CD4-positive, alpha-beta T cell (primary cell): ENCODE measurements at regions not wholly inside any gene's neighbourhood (a gene's known extent, or its start where the extent isn't known, plus 50 kb on each side); places are given as distances from the start of the nearest gene placed in this dataset.

Experiments
- ATAC-seq: fragments of 200-7000 bp; cut with Tn5 transposase; one replicate; pipeline ENCODE4 v1.10.0; 2022; ENCODE audit warnings: mild to moderate bottlenecking; ENCODE audit not compliant: poor library complexity
- CTCF ChIA-PET: fragments of 350-600 bp; sonication (Branson Sonifier 250); formaldehyde crosslinking; loops from one replicate; lab custom pipeline; 2021; ENCODE audit warnings: antibody characterized with exemption, inconsistent platforms; lab: Charles Lee
- POLR2A ChIA-PET: fragments of 350-600 bp; sonication (Branson Sonifier 250); formaldehyde crosslinking; loops from one replicate; lab custom pipeline; 2021; ENCODE audit warnings: antibody characterized with exemption, inconsistent platforms; lab: Charles Lee
- DNase-seq, 14 experiments: peaks; one replicate each; pipeline ENCODE4 v3.0.0-alpha.2; 2013 to 2020; ENCODE audit warnings: mixed read lengths in 2 of 14
- H3K27ac ChIP-seq, 2 donors: one replicate each; pipeline versions ENCODE4 v1.5.1 to v1.7.0; 2013; ENCODE audit warnings: low read length in 2 of 2, low read depth in 1 of 2, mild to moderate bottlenecking in 1 of 2
- H3K27me3 ChIP-seq, 2 experiments: 1 replicate in 1 of 2; 2 replicates in 1 of 2; pipeline versions ENCODE4 v1.6.1 to v1.7.0; 2013; ENCODE audit warnings: low read length in 2 of 2, control low read depth in 1 of 2, mild to moderate bottlenecking in 1 of 2, moderate library complexity in 1 of 2; ENCODE audit not compliant: insufficient read depth in 2 of 2, control insufficient read depth in 1 of 2
- H3K36me3 ChIP-seq: one replicate; pipeline ENCODE4 v1.6.1; 2013; ENCODE audit warnings: low read length, control low read depth; ENCODE audit not compliant: insufficient read depth
- H3K4me1 ChIP-seq: one replicate; pipeline ENCODE4 v1.6.1; 2013; ENCODE audit warnings: low read length, control low read depth; ENCODE audit not compliant: insufficient read depth
- H3K4me3 ChIP-seq: one replicate; pipeline ENCODE4 v1.5.1; 2013; ENCODE audit warnings: mild to moderate bottlenecking, low read length, moderate library complexity
- H3K9me3 ChIP-seq, 2 experiments: 1 replicate in 1 of 2; 2 replicates in 1 of 2; pipeline versions ENCODE4 v1.6.1 to v1.7.0; 2013; ENCODE audit warnings: low read length in 2 of 2, mild to moderate bottlenecking in 2 of 2, control low read depth in 1 of 2, moderate library complexity in 1 of 2; ENCODE audit not compliant: control insufficient read depth in 1 of 2, insufficient read depth in 1 of 2
- H3K27ac Mint-ChIP-seq: one replicate; pipeline ENCODE4 v1.8.0; 2020; ENCODE audit warnings: mixed read lengths
- H3K27me3 Mint-ChIP-seq: one replicate; pipeline ENCODE4 v1.8.0; 2021; ENCODE audit warnings: mixed read lengths
- H3K36me3 Mint-ChIP-seq: one replicate; pipeline ENCODE4 v1.8.0; 2021; ENCODE audit warnings: low read depth, mixed read lengths
- H3K4me1 Mint-ChIP-seq: one replicate; pipeline ENCODE4 v1.8.0; 2021; ENCODE audit warnings: low read depth, mixed read lengths
- H3K4me3 Mint-ChIP-seq: one replicate; pipeline ENCODE4 v1.8.0; 2020; ENCODE audit warnings: mild to moderate bottlenecking, mixed read lengths
- H3K9me3 Mint-ChIP-seq: one replicate; pipeline ENCODE4 v1.8.0; 2020; ENCODE audit warnings: mixed read lengths
- intact Hi-C, 2 experiments: fragments of 100-400 bp; cut with DNase I in 1 of 2; cut with micrococcal nuclease in 1 of 2; formaldehyde crosslinking; loops; one replicate each; pipeline versions ENCODE4 v1.15.1 to v1.9.0; 2023 to 2025; cut with DNase I, micrococcal nuclease
- TF ChIP-seq, protein P1 (sequence below): fragments of 200-600 bp; IDR thresholded peaks from one replicate; pipeline ENCODE4 v1.8.0; 2022; ENCODE audit warnings: antibody characterized with exemption, mild to moderate bottlenecking

DNA sequence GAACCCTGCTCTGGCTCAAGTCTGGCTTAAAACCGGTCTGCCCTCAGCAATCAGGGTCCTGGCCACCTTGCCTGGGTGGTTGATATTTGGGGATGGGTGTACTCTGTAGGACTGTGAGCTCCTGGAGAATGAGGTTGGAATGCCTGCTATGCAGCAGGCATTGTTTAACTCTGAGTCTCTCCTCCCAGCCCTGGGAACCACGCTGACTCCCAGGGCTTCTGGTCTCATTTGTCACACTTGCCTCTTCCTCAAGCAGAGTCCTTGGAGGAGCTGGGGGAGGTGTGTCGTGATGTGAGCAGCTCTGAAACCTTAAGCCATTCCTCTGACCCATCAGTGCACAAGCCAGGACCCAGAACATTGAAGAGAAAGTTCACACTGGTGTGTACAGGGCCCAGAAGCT lies 340.1 kb downstream of the MN1 start:
- H3K9me3 ChIP-seq, result peaks cover 0 to 13% of the 10 kb centered on the region in 2 experiments
- no peaks in the 10 kb centered on the region for H3K36me3 ChIP-seq
- H3K27ac Mint-ChIP-seq, result no peak overlapping the region
- no peak overlapping the region for H3K4me3 ChIP-seq
- TF ChIP-seq, protein P1, sequence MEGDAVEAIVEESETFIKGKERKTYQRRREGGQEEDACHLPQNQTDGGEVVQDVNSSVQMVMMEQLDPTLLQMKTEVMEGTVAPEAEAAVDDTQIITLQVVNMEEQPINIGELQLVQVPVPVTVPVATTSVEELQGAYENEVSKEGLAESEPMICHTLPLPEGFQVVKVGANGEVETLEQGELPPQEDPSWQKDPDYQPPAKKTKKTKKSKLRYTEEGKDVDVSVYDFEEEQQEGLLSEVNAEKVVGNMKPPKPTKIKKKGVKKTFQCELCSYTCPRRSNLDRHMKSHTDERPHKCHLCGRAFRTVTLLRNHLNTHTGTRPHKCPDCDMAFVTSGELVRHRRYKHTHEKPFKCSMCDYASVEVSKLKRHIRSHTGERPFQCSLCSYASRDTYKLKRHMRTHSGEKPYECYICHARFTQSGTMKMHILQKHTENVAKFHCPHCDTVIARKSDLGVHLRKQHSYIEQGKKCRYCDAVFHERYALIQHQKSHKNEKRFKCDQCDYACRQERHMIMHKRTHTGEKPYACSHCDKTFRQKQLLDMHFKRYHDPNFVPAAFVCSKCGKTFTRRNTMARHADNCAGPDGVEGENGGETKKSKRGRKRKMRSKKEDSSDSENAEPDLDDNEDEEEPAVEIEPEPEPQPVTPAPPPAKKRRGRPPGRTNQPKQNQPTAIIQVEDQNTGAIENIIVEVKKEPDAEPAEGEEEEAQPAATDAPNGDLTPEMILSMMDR, result no peak
- H3K36me3 Mint-ChIP-seq, result no peaks in the 10 kb centered on the region
- no peaks in the 10 kb centered on the region for H3K4me1 ChIP-seq
- intact Hi-C loops, result no loop called here
- H3K4me1 Mint-ChIP-seq, result no peaks in the 10 kb centered on the region
- H3K9me3 Mint-ChIP-seq, result no peaks in the 10 kb centered on the region
- H3K4me3 Mint-ChIP-seq, result no peak overlapping the region
- H3K27me3 Mint-ChIP-seq, result peaks cover 12% of the 10 kb centered on the region
- no peak for DNase-seq
- ATAC-seq, result no peak
- no peaks in the 10 kb centered on the region for H3K27me3 ChIP-seq
- no peak overlapping the region for H3K27ac ChIP-seq
- ChIA-PET CTCF (no interaction called here), POLR2A (no interaction called here)

DNA sequence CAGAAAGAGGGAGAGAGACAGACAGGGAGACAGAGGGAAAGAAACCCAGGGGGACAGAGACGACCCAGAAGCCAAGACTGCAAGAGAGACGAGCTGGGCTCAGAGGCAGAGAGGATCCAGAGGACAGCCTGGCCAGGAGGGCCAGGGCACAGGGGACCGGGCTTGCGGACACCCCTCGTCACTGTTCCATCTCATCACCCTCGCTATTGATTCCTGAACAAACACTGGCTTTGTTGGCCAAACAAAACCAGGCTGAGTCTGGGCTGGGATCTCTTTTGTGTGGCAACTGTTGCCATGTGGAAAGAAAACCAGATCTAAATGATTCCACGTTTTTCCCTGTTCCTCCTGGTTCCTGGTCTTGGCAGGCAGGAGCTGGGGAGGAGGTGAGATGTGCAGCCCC lies 339.4 kb downstream of the MN1 start:
- Histone ChIP-seq H3K27ac (no peak overlapping the region), H3K27me3 (no peaks in the 10 kb centered on the region), H3K9me3 (peaks cover 0 to 13% of the 10 kb centered on the region in 2 experiments), H3K4me3 (no peak overlapping the region), H3K36me3 (no peaks in the 10 kb centered on the region), H3K4me1 (no peaks in the 10 kb centered on the region)
- CTCF ChIA-PET, result no interaction called here
- Mint-ChIP-seq H3K4me1 (no peaks in the 10 kb centered on the region), H3K27me3 (peaks cover 12% of the 10 kb centered on the region), H3K27ac (no peak overlapping the region), H3K4me3 (no peak overlapping the region), H3K36me3 (no peaks in the 10 kb centered on the region), H3K9me3 (no peaks in the 10 kb centered on the region)
- TF ChIP-seq, protein P1, result no peak
- no peak for DNase-seq
- POLR2A ChIA-PET, result no interaction called here
- intact Hi-C loops, result no loop called here
- no peak for ATAC-seq

DNA sequence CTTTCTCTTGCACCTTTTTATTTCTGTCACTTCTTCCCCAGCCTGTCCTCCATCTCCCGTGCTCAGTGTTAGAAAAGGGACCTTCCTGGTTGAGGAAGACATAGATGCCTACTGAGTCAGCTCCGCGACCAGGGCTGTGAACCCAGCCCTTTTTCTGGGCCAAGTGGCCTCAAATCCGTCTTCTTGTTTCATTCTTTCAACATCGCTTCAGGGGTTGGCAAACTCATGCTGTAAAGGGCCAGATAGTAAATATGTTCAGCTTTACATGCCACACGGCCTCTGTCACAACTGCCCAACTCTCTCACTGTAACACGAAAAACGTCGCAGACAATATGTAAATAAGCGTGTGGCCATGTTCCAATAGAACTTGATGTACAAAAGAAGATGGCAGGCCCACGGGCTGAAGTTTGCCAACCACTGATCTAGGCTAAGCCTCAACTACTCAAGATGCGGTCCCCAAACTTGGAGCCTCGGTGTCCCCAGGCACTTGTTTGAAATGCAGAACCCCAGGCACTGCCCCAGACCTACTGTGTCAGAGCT lies 338.4 kb downstream of the MN1 start:
- H3K27me3 ChIP-seq, result no peaks in the 10 kb centered on the region
- Mint-ChIP-seq H3K4me1 (no peaks in the 10 kb centered on the region), H3K4me3 (no peak overlapping the region), H3K36me3 (no peaks in the 10 kb centered on the region), H3K27ac (no peak overlapping the region), H3K27me3 (peaks cover 12% of the 10 kb centered on the region), H3K9me3 (no peaks in the 10 kb centered on the region)
- intact Hi-C loops, result no loop called here
- DNase-seq, result no peak
- ChIA-PET CTCF (no interaction called here), POLR2A (no interaction called here)
- H3K9me3 ChIP-seq, result peaks cover 0 to 13% of the 10 kb centered on the region in 2 experiments
- no peak for ATAC-seq
- TF ChIP-seq, protein P1, result no peak
- no peaks in the 10 kb centered on the region for H3K36me3 ChIP-seq
- no peak overlapping the region for H3K4me3 ChIP-seq
- no peak overlapping the region for H3K27ac ChIP-seq
- H3K4me1 ChIP-seq, result no peaks in the 10 kb centered on the region
